H9 (cell line): ENCODE measurements at regions not wholly inside any gene's neighbourhood (a gene's known extent, or its start where the extent isn't known, plus 50 kb on each side); places are given as distances from the start of the nearest gene placed in this dataset.

Experiments used
- DNase-seq: peaks from one replicate; pipeline ENCODE4 v3.0.0-alpha.2; 2017
- H2AFZ ChIP-seq: one replicate; pipeline ENCODE4 v1.6.1; 2013; ENCODE audit warnings: mild to moderate bottlenecking, low read length, control low read depth, moderate library complexity
- H2AK5ac ChIP-seq: 2 replicates; pipeline ENCODE4 v1.6.1; 2013; ENCODE audit warnings: low read length, control low read depth, mixed read lengths; ENCODE audit not compliant: insufficient read length
- H2BK120ac ChIP-seq: one replicate; pipeline ENCODE4 v1.6.1; 2013; ENCODE audit warnings: low read depth, mild to moderate bottlenecking, low read length, control low read depth, inconsistent platforms; ENCODE audit not compliant: poor library complexity, severe bottlenecking
- H2BK12ac ChIP-seq: 2 replicates; pipeline ENCODE4 v1.6.1; 2013; ENCODE audit warnings: low read length, control low read depth, mixed read lengths, low read depth; ENCODE audit not compliant: insufficient read length
- H2BK15ac ChIP-seq: 2 replicates; pipeline ENCODE4 v1.6.1; 2013; ENCODE audit warnings: low read depth, low read length, control low read depth
- H2BK20ac ChIP-seq: one replicate; pipeline ENCODE4 v1.6.1; 2013; ENCODE audit warnings: low read depth, mild to moderate bottlenecking, low read length, control low read depth, inconsistent platforms; ENCODE audit not compliant: poor library complexity, severe bottlenecking
- H2BK5ac ChIP-seq: 2 replicates; pipeline ENCODE4 v1.6.1; 2013; ENCODE audit warnings: low read length, control low read depth, mixed read lengths; ENCODE audit not compliant: insufficient read length
- H3K14ac ChIP-seq: 2 replicates; pipeline ENCODE4 v1.6.1; 2013; ENCODE audit warnings: low read length, control low read depth; ENCODE audit not compliant: insufficient read depth
- H3K18ac ChIP-seq: 2 replicates; pipeline ENCODE4 v1.6.1; 2013; ENCODE audit warnings: low read depth, mild to moderate bottlenecking, mixed read lengths, low read length, control low read depth; ENCODE audit not compliant: insufficient read length
- H3K23ac ChIP-seq: 2 replicates; pipeline ENCODE4 v1.6.1; 2013; ENCODE audit warnings: low read length, control low read depth, mixed read lengths, low read depth; ENCODE audit not compliant: insufficient read length
- H3K23me2 ChIP-seq: 2 replicates; pipeline ENCODE4 v1.6.1; 2013; ENCODE audit warnings: low read depth, mild to moderate bottlenecking, mixed read lengths, low read length, control low read depth; ENCODE audit not compliant: insufficient read length, poor library complexity, severe bottlenecking
- H3K27ac ChIP-seq: 2 replicates; pipeline ENCODE4 v1.5.1; 2013; ENCODE audit warnings: low read length, control low read depth, mixed read lengths, low read depth; ENCODE audit not compliant: insufficient read length
- H3K27me3 ChIP-seq: 2 replicates; pipeline ENCODE4 v1.6.1; 2013; ENCODE audit warnings: low read length, control low read depth, inconsistent platforms; ENCODE audit not compliant: insufficient read depth
- H3K4ac ChIP-seq: 2 replicates; pipeline ENCODE4 v1.6.1; 2013; ENCODE audit warnings: low read depth, mild to moderate bottlenecking, control low read depth, inconsistent platforms, low read length, moderate library complexity
- H3K4me1 ChIP-seq: 2 replicates; pipeline ENCODE4 v1.6.1; 2013; ENCODE audit warnings: low read length, control low read depth, inconsistent platforms; ENCODE audit not compliant: insufficient read depth
- H3K4me2 ChIP-seq: 2 replicates; pipeline ENCODE4 v1.6.1; 2013; ENCODE audit warnings: low read length, control low read depth, mixed read lengths; ENCODE audit not compliant: insufficient read length, insufficient read depth
- H3K56ac ChIP-seq: 2 replicates; pipeline ENCODE4 v1.6.1; 2013; ENCODE audit warnings: low read depth, mild to moderate bottlenecking, mixed read lengths, low read length, control low read depth; ENCODE audit not compliant: insufficient read length
- H3K79me1 ChIP-seq: 2 replicates; pipeline ENCODE4 v1.6.1; 2013; ENCODE audit warnings: low read depth, mild to moderate bottlenecking, moderate library complexity, low read length, control low read depth, inconsistent platforms; ENCODE audit not compliant: insufficient read depth, poor library complexity, severe bottlenecking
- H3K79me2 ChIP-seq: 2 replicates; pipeline ENCODE4 v1.6.1; 2013; ENCODE audit warnings: low read length, control low read depth, inconsistent platforms; ENCODE audit not compliant: insufficient read depth
- H3K9ac ChIP-seq: 2 replicates; pipeline ENCODE4 v1.6.1; 2013; ENCODE audit warnings: low read length, control low read depth, mixed read lengths; ENCODE audit not compliant: insufficient read length; ENCODE audit errors: extremely low read depth
- H3K9me3 ChIP-seq: one replicate; pipeline ENCODE4 v1.6.1; 2013; ENCODE audit warnings: low read depth, low read length, inconsistent platforms; ENCODE audit not compliant: control insufficient read depth
- H3T11ph ChIP-seq: one replicate; pipeline ENCODE4 v1.6.1; 2013; ENCODE audit warnings: mild to moderate bottlenecking, low read length, control low read depth, inconsistent platforms
- H4K20me1 ChIP-seq: one replicate; pipeline ENCODE4 v1.6.1; 2013; ENCODE audit not compliant: control insufficient read depth, insufficient read length, insufficient read depth
- H4K5ac ChIP-seq: 2 replicates; pipeline ENCODE4 v1.6.1; 2013; ENCODE audit warnings: low read depth, mild to moderate bottlenecking, mixed read lengths, low read length, control low read depth; ENCODE audit not compliant: insufficient read length
- H4K8ac ChIP-seq: replicated peaks from 2 replicates; pipeline ENCODE4 v1.6.1; 2013; ENCODE audit warnings: low read length, control low read depth, mixed read lengths, low read depth; ENCODE audit not compliant: insufficient read length
- H4K91ac ChIP-seq: 2 replicates; pipeline ENCODE4 v1.6.1; 2013; ENCODE audit warnings: low read depth, mild to moderate bottlenecking, moderate library complexity, mixed read lengths, low read length, control low read depth; ENCODE audit not compliant: insufficient read length
- H3K27ac Mint-ChIP-seq, 3 experiments: 2 replicates in 2 of 3; 3 replicates in 1 of 3; pipeline ENCODE4 v1.8.0; 2020 to 2021; ENCODE audit warnings: mixed read lengths in 3 of 3, mild to moderate bottlenecking in 1 of 3, moderate library complexity in 1 of 3
- H3K27me3 Mint-ChIP-seq: 2 replicates; pipeline ENCODE4 v1.8.0; 2021; ENCODE audit warnings: low read depth, mild to moderate bottlenecking, moderate library complexity, mixed read lengths
- H3K36me3 Mint-ChIP-seq, 3 experiments: 2 replicates in 2 of 3; 3 replicates in 1 of 3; pipeline ENCODE4 v1.8.0; 2020 to 2021; ENCODE audit warnings: low read depth in 3 of 3, mixed read lengths in 3 of 3; ENCODE audit not compliant: insufficient read depth in 1 of 3
- H3K4me1 Mint-ChIP-seq, 2 experiments: 2 replicates each; pipeline ENCODE4 v1.8.0; 2020; ENCODE audit warnings: mixed read lengths in 2 of 2
- H3K4me3 Mint-ChIP-seq, 2 experiments: 2 replicates in 1 of 2; 3 replicates in 1 of 2; pipeline ENCODE4 v1.8.0; 2020 to 2021; ENCODE audit warnings: mild to moderate bottlenecking in 2 of 2, mixed read lengths in 2 of 2, moderate library complexity in 1 of 2
- H3K9me3 Mint-ChIP-seq, 2 experiments: 2 replicates in 1 of 2; 3 replicates in 1 of 2; pipeline ENCODE4 v1.8.0; 2020; ENCODE audit warnings: mild to moderate bottlenecking in 2 of 2, mixed read lengths in 2 of 2, moderate library complexity in 1 of 2
- WGBS: extraction: QIAGEN DNeasy Blood & Tissue Kit; methylation state at CpG from one replicate; pipeline ENCODE4 v1.1.7; 2013; ENCODE audit warnings: missing lambda C conversion rate, low lambda C conversion rate, mixed read lengths; ENCODE audit not compliant: insufficient read length; ENCODE audit errors: extremely low coverage; 5-methylcytosine and 5-hydroxymethylcytosine counted together
- TF ChIP-seq, protein P1 (sequence below): fragments of 200-600 bp; sonication (generic); conservative IDR thresholded peaks from 3 replicates; pipeline ENCODE4 v1.8.0; 2021; ENCODE audit warnings: antibody characterized with exemption, mild to moderate bottlenecking

DNA sequence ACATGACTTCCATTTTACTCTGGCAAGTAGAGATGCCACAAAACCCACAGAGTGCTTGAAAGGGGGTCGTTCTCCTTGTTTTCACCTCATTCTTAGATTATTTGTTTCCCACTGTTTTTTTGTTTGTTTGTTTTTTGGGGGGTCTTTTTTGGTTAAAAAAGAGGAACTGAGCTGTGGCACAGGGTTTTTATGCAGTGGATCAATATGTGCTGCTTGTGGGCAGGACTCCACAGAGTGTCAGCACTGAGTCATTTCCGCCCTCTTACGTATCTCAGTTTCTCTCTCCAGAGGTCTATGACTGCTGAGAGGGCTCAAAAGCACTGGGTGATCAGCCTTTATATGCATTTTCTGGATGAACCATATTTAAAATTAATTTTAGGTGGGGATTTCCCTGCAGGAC, 268.1 kb upstream of the GRID2 start:
- H2BK120ac ChIP-seq: no peak overlapping the region
- no peaks in the 10 kb centered on the region for H3K9me3 ChIP-seq
- H4K91ac ChIP-seq: no peak overlapping the region
- H3K27me3 ChIP-seq: no peaks in the 10 kb centered on the region
- Mint-ChIP-seq H3K4me3 (no peak overlapping the region), H3K27me3 (no peaks in the 10 kb centered on the region), H3K27ac (peak overlapping the region in 1 of 3 experiments; percentile 74; a peak in 1 of 7 replicates), H3K36me3 (peaks cover 2 to 15% (median 8%) of the 10 kb centered on the region in 3 experiments; a peak in 6 of 7 replicates), H3K4me1 (peaks cover 16% of the 10 kb centered on the region in 2 experiments), H3K9me3 (peaks cover 13 to 15% of the 10 kb centered on the region in 2 experiments; a peak in 4 of 5 replicates)
- no peaks in the 10 kb centered on the region; the same call in 1 of the 2 replicates for H3K4me1 ChIP-seq
- no peak overlapping the region for H2BK5ac ChIP-seq
- H3K79me2 ChIP-seq: no peaks in the 10 kb centered on the region
- H3K79me1 ChIP-seq: no peaks in the 10 kb centered on the region
- H2AFZ ChIP-seq: peak overlapping the region; percentile 6
- no peak overlapping the region for H4K8ac ChIP-seq
- no CpG with 5 or more reads among the region's 3 CpGs for WGBS
- no peak overlapping the region for H3K23ac ChIP-seq
- H2BK15ac ChIP-seq: no peak overlapping the region
- H3K18ac ChIP-seq: no peak overlapping the region
- no peak overlapping the region for H2BK20ac ChIP-seq
- no peak overlapping the region for H4K5ac ChIP-seq
- H3K4ac ChIP-seq: no peak overlapping the region
- no peaks in the 10 kb centered on the region for H3K23me2 ChIP-seq
- H3K14ac ChIP-seq: no peak overlapping the region
- no peak overlapping the region for H3K4me2 ChIP-seq
- no peak overlapping the region for H2BK12ac ChIP-seq
- H3K9ac ChIP-seq: no peak overlapping the region
- no peak overlapping the region for H3K27ac ChIP-seq
- H4K20me1 ChIP-seq: no peaks in the 10 kb centered on the region
- no peak overlapping the region for H3K56ac ChIP-seq
- DNase-seq: no peak
- no peak overlapping the region for H2AK5ac ChIP-seq
- TF ChIP-seq, protein P1, sequence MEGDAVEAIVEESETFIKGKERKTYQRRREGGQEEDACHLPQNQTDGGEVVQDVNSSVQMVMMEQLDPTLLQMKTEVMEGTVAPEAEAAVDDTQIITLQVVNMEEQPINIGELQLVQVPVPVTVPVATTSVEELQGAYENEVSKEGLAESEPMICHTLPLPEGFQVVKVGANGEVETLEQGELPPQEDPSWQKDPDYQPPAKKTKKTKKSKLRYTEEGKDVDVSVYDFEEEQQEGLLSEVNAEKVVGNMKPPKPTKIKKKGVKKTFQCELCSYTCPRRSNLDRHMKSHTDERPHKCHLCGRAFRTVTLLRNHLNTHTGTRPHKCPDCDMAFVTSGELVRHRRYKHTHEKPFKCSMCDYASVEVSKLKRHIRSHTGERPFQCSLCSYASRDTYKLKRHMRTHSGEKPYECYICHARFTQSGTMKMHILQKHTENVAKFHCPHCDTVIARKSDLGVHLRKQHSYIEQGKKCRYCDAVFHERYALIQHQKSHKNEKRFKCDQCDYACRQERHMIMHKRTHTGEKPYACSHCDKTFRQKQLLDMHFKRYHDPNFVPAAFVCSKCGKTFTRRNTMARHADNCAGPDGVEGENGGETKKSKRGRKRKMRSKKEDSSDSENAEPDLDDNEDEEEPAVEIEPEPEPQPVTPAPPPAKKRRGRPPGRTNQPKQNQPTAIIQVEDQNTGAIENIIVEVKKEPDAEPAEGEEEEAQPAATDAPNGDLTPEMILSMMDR: peak; percentile 16; the same call in 1 of the 3 replicates
- no peak overlapping the region for H3T11ph ChIP-seq
